ENCODE measurements at regions not wholly inside any gene's neighbourhood (a gene's known extent, or its start where the extent isn't known, plus 50 kb on each side); places are given as distances from the start of the nearest gene placed in this dataset.

GRCh38 chr10:77711683-77712049, 74.1 kb upstream of the KCNMA1 start:
- Histone ChIP-seq H3K4me2 (replicated peaks; ENCODE audit: extremely low read depth, low read length, poor library complexity, severe bottlenecking) (peak overlapping the region; percentile 83), H2AFZ (ENCODE audit: insufficient read depth, low read depth, low read length, poor library complexity, severe bottlenecking) (peak overlapping the region; percentile 86), H3K4me1 (ENCODE audit: control insufficient read depth in 1 of 2, insufficient read depth in 2 of 2, low read length in 2 of 2) (peaks cover 8 to 9% of the 10 kb centered on the region in 2 donors), H3K36me3 (replicated peaks in 1 of 2; ENCODE audit: control insufficient read depth in 1 of 2, insufficient read depth in 2 of 2, low read length in 2 of 2) (no peaks in the 10 kb centered on the region), H3K9ac (ENCODE audit: insufficient read depth, low read length, poor library complexity, severe bottlenecking) (no peak overlapping the region), H3K79me2 (ENCODE audit: insufficient read depth, low read length) (no peaks in the 10 kb centered on the region), H3K27me3 (ENCODE audit: control insufficient read depth in 2 of 2, insufficient read depth in 2 of 2, low read length in 2 of 2) (peaks cover 2 to 37% of the 10 kb centered on the region in 2 donors), H4K20me1 (ENCODE audit: insufficient read depth, low read length) (no peaks in the 10 kb centered on the region), H3K4me3 (replicated peaks in 1 of 3; ENCODE audit: low read depth in 2 of 3, low read length in 3 of 3) (peak overlapping the region in 1 of 3 experiments; percentile 68), H3K27ac (ENCODE audit: low read depth in 1 of 2, low read length in 2 of 2) (no peak overlapping the region), H3K9me3 (replicated peaks in 1 of 2; ENCODE audit: control insufficient read depth in 1 of 2, insufficient read depth in 1 of 2, low read length in 2 of 2) (no peaks in the 10 kb centered on the region)
- intact Hi-C loops (cut with micrococcal nuclease): loop anchor here (5.0 kb wide), 1 partner anchor 544 kb away; no protein-coding TSS in a partner anchor
- Mint-ChIP-seq H3K9me3 (peaks cover 0 to 4% (median 0%) of the 10 kb centered on the region in 7 donors), H3K27ac (peak overlapping the region in 1 of 7 donors; percentile 78), H3K4me3 (peak overlapping the region in 1 of 2 donors; percentile 89), H3K27me3 (ENCODE audit: low read depth in 3 of 3) (peaks cover 23 to 44% (median 26%) of the 10 kb centered on the region in 3 donors), H3K36me3 (peaks cover 0 to 3% of the 10 kb centered on the region in 2 donors), H3K4me1 (peaks cover 10% of the 10 kb centered on the region)
- WGBS (ENCODE audit: insufficient coverage): 49% methylated on average over 7 of the region's 9 CpGs
- peak; percentile 66 for TF ChIP-seq CTCF (IDR thresholded peaks at IDR 0.05)
- DNase-seq: no peak

GRCh38 chr10:77710759-77711682, 73.4 kb upstream of the KCNMA1 start:
- Mint-ChIP-seq H3K4me1 (peaks cover 10% of the 10 kb centered on the region), H3K4me3 (peak overlapping the region; percentile 69 to 89), H3K9me3 (peaks cover 0 to 4% (median 0%) of the 10 kb centered on the region in 7 donors), H3K27me3 (ENCODE audit: low read depth in 3 of 3) (peaks cover 23 to 46% (median 24%) of the 10 kb centered on the region in 3 donors), H3K36me3 (peaks cover 0 to 3% of the 10 kb centered on the region in 2 donors), H3K27ac (peak overlapping the region in 2 of 7 donors; percentile 33 to 78)
- Histone ChIP-seq H3K9me3 (replicated peaks in 1 of 2; ENCODE audit: control insufficient read depth in 1 of 2, insufficient read depth in 1 of 2, low read length in 2 of 2) (no peaks in the 10 kb centered on the region), H3K4me2 (replicated peaks; ENCODE audit: extremely low read depth, low read length, poor library complexity, severe bottlenecking) (peak overlapping the region; percentile 83), H3K27me3 (ENCODE audit: control insufficient read depth in 2 of 2, insufficient read depth in 2 of 2, low read length in 2 of 2) (peaks cover 2 to 37% of the 10 kb centered on the region in 2 donors), H3K4me1 (ENCODE audit: control insufficient read depth in 1 of 2, insufficient read depth in 2 of 2, low read length in 2 of 2) (peaks cover 8 to 9% of the 10 kb centered on the region in 2 donors), H3K36me3 (replicated peaks in 1 of 2; ENCODE audit: control insufficient read depth in 1 of 2, insufficient read depth in 2 of 2, low read length in 2 of 2) (no peaks in the 10 kb centered on the region), H3K9ac (ENCODE audit: insufficient read depth, low read length, poor library complexity, severe bottlenecking) (peak overlapping the region; percentile 34), H4K20me1 (ENCODE audit: insufficient read depth, low read length) (no peaks in the 10 kb centered on the region), H3K4me3 (replicated peaks in 1 of 3; ENCODE audit: low read depth in 2 of 3, low read length in 3 of 3) (peak overlapping the region; percentile 0 to 68 (median 32)), H3K27ac (ENCODE audit: low read depth in 1 of 2, low read length in 2 of 2) (no peak overlapping the region), H3K79me2 (ENCODE audit: insufficient read depth, low read length) (no peaks in the 10 kb centered on the region), H2AFZ (ENCODE audit: insufficient read depth, low read depth, low read length, poor library complexity, severe bottlenecking) (peak overlapping the region; percentile 86)
- peak; percentile 98 for TF ChIP-seq CTCF (IDR thresholded peaks at IDR 0.05)
- intact Hi-C loops (cut with micrococcal nuclease): loop anchor here (5.0 kb wide), 1 partner anchor 544 kb away; no protein-coding TSS in a partner anchor
- 6% methylated on average over 27 of the region's 51 CpGs for WGBS (ENCODE audit: insufficient coverage)
- DNase-seq: peak; percentile 46 to 60 (median 58)
